ENCODE measurements at regions not wholly inside any gene's neighbourhood (a gene's known extent, or its start where the extent isn't known, plus 50 kb on each side); places are given as distances from the start of the nearest gene placed in this dataset.

DNA sequence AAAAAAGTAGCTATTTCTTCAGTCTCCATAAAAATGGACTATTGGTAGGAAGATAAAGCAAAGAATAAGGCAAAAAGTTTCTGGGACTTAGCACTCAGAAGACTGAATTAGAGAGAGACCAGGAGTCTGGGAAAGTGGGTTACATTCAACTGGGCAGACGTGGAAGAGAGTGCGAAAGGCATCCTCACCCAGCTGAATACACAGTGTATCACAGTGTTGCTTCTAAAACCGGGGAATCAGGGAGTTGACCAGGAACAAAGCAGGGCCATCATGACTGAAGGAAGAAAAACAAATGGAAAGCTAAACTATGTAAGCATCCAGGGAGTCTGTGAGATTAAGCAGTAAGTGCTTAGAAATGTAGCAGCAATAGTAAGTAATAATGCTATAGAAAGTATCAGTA lies 452.9 kb upstream of the MAN1A1 start:
- no peak overlapping the region for H2AFZ ChIP-seq (ENCODE audit: low read depth, low read length)
- H3K9me2 ChIP-seq (ENCODE audit: insufficient read depth, low read length) = no peaks in the 10 kb centered on the region
- TF ChIP-seq RAD21 (conservative IDR thresholded peaks at IDR 0.05) = no peak
- no peak for TF ChIP-seq EP300 (conservative IDR thresholded peaks at IDR 0.05; ENCODE audit: poor library complexity, severe bottlenecking)
- TF ChIP-seq, protein P1, sequence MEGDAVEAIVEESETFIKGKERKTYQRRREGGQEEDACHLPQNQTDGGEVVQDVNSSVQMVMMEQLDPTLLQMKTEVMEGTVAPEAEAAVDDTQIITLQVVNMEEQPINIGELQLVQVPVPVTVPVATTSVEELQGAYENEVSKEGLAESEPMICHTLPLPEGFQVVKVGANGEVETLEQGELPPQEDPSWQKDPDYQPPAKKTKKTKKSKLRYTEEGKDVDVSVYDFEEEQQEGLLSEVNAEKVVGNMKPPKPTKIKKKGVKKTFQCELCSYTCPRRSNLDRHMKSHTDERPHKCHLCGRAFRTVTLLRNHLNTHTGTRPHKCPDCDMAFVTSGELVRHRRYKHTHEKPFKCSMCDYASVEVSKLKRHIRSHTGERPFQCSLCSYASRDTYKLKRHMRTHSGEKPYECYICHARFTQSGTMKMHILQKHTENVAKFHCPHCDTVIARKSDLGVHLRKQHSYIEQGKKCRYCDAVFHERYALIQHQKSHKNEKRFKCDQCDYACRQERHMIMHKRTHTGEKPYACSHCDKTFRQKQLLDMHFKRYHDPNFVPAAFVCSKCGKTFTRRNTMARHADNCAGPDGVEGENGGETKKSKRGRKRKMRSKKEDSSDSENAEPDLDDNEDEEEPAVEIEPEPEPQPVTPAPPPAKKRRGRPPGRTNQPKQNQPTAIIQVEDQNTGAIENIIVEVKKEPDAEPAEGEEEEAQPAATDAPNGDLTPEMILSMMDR (IDR thresholded peaks at IDR 0.05; ENCODE audit: poor library complexity, severe bottlenecking) = no peak
- no peak for TF ChIP-seq POLR2AphosphoS5 (IDR thresholded peaks at IDR 0.05)
- no peak overlapping the region for H3K27ac ChIP-seq (ENCODE audit: low read length)
- no peaks in the 10 kb centered on the region for H3K36me3 ChIP-seq (ENCODE audit: insufficient read depth, low read length)
- no peak overlapping the region for H3K9ac ChIP-seq (ENCODE audit: low read length)
- H3K9me3 ChIP-seq (ENCODE audit: low read length) = no peaks in the 10 kb centered on the region
- H3K79me2 ChIP-seq (replicated peaks; ENCODE audit: insufficient read depth, low read length) = no peaks in the 10 kb centered on the region
- no peaks in the 10 kb centered on the region for H3K27me3 ChIP-seq (ENCODE audit: insufficient read depth, low read depth, low read length)
- H3K4me2 ChIP-seq (ENCODE audit: low read length) = no peak overlapping the region
- H3K4me3 ChIP-seq (ENCODE audit: low read length) = no peak overlapping the region
- H3F3A ChIP-seq (ENCODE audit: insufficient read depth, low read length, poor library complexity, severe bottlenecking) = no peaks in the 10 kb centered on the region
- no peaks in the 10 kb centered on the region for H4K20me1 ChIP-seq (ENCODE audit: insufficient read depth)

DNA sequence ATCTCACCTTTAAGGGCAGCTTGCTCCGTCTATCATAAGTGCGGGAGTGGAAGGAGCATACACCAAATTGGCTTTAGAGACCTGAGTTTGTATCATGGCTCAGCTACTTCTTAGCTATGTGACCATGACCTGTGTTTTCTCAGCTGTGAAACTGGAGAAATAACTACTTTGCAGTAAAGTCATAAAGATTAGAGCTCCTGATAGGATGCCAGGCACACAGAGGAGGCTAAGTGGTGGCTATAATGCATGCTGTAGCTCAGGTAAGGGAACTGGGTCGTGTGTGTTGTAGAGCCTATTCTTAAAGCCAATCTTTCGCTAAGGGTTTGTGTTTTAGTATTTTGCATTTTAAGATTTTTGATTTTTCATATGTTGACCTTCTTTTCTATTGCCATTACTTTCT lies 451.5 kb upstream of the MAN1A1 start:
- H3K36me3 ChIP-seq (ENCODE audit: insufficient read depth, low read length) = no peaks in the 10 kb centered on the region
- no peak overlapping the region for H3K27ac ChIP-seq (ENCODE audit: low read length)
- H3K4me3 ChIP-seq (ENCODE audit: low read length) = no peak overlapping the region
- H4K20me1 ChIP-seq (ENCODE audit: insufficient read depth) = no peaks in the 10 kb centered on the region
- H3K9ac ChIP-seq (ENCODE audit: low read length) = no peak overlapping the region
- no peak overlapping the region for H2AFZ ChIP-seq (ENCODE audit: low read depth, low read length)
- no peak overlapping the region for H3K4me2 ChIP-seq (ENCODE audit: low read length)
- H3K9me3 ChIP-seq (ENCODE audit: low read length) = no peaks in the 10 kb centered on the region
- no peaks in the 10 kb centered on the region for H3K9me2 ChIP-seq (ENCODE audit: insufficient read depth, low read length)
- no peaks in the 10 kb centered on the region for H3F3A ChIP-seq (ENCODE audit: insufficient read depth, low read length, poor library complexity, severe bottlenecking)
- TF ChIP-seq POLR2AphosphoS5 (IDR thresholded peaks at IDR 0.05) (no peak), RAD21 (conservative IDR thresholded peaks at IDR 0.05) (no peak), EP300 (conservative IDR thresholded peaks at IDR 0.05; ENCODE audit: poor library complexity, severe bottlenecking) (no peak), MXI1 (conservative IDR thresholded peaks at IDR 0.05; ENCODE audit: poor library complexity, severe bottlenecking) (no peak)
- TF ChIP-seq, protein P1 (IDR thresholded peaks at IDR 0.05; ENCODE audit: poor library complexity, severe bottlenecking) = no peak
- TF ChIP-seq, protein P2, sequence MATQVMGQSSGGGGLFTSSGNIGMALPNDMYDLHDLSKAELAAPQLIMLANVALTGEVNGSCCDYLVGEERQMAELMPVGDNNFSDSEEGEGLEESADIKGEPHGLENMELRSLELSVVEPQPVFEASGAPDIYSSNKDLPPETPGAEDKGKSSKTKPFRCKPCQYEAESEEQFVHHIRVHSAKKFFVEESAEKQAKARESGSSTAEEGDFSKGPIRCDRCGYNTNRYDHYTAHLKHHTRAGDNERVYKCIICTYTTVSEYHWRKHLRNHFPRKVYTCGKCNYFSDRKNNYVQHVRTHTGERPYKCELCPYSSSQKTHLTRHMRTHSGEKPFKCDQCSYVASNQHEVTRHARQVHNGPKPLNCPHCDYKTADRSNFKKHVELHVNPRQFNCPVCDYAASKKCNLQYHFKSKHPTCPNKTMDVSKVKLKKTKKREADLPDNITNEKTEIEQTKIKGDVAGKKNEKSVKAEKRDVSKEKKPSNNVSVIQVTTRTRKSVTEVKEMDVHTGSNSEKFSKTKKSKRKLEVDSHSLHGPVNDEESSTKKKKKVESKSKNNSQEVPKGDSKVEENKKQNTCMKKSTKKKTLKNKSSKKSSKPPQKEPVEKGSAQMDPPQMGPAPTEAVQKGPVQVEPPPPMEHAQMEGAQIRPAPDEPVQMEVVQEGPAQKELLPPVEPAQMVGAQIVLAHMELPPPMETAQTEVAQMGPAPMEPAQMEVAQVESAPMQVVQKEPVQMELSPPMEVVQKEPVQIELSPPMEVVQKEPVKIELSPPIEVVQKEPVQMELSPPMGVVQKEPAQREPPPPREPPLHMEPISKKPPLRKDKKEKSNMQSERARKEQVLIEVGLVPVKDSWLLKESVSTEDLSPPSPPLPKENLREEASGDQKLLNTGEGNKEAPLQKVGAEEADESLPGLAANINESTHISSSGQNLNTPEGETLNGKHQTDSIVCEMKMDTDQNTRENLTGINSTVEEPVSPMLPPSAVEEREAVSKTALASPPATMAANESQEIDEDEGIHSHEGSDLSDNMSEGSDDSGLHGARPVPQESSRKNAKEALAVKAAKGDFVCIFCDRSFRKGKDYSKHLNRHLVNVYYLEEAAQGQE (IDR thresholded peaks at IDR 0.05; ENCODE audit: borderline replicate concordance) = no peak
- no peaks in the 10 kb centered on the region for H3K79me2 ChIP-seq (replicated peaks; ENCODE audit: insufficient read depth, low read length)
- no peaks in the 10 kb centered on the region for H3K27me3 ChIP-seq (ENCODE audit: insufficient read depth, low read depth, low read length)

Measured in neural cell (in vitro differentiated cells).